ENCODE measurements at regions not wholly inside any gene's neighbourhood (a gene's known extent, or its start where the extent isn't known, plus 50 kb on each side); places are given as distances from the start of the nearest gene placed in this dataset.

GRCh38 chr2:58939388-58939787 is 698.3 kb upstream of the FANCL start:
- no peak overlapping the region for H3K4me2 ChIP-seq
- H3K4me1 ChIP-seq: no peaks in the 10 kb centered on the region
- no peak overlapping the region for H3K27ac ChIP-seq
- POLR2A ChIA-PET: no interaction called here
- no peak overlapping the region for H3K4me3 ChIP-seq
- TF ChIP-seq RARB (CRISPR knock-in tag; IDR thresholded peaks at IDR 0.05) (no peak), PBX3 (IDR thresholded peaks at IDR 0.05) (no peak), TFCP2L1 (CRISPR knock-in tag; IDR thresholded peaks at IDR 0.05) (no peak), NPAS2 (CRISPR knock-in tag; IDR thresholded peaks at IDR 0.05; ENCODE audit: borderline replicate concordance) (no peak), TP53 (CRISPR knock-in tag; IDR thresholded peaks at IDR 0.05) (no peak), MAZ (IDR thresholded peaks at IDR 0.05; ENCODE audit: borderline replicate concordance, low read depth, low read length) (no peak), CBX8 (IDR thresholded peaks at IDR 0.05) (no peak), EHMT2 (IDR thresholded peaks at IDR 0.05; ENCODE audit: low read depth) (no peak), POLR2AphosphoS2 (conservative IDR thresholded peaks at IDR 0.05; ENCODE audit: low read length) (no peak), FOSL2 (IDR thresholded peaks at IDR 0.05) (no peak), FOSL2 (CRISPR knock-in tag; IDR thresholded peaks at IDR 0.05) (no peak), RNF2 (IDR thresholded peaks at IDR 0.05; ENCODE audit: borderline replicate concordance, low read depth) (no peak), CTCF (IDR thresholded peaks at IDR 0.05) (no peak), HES2 (IDR thresholded peaks at IDR 0.05) (no peak), CHD4 (IDR thresholded peaks at IDR 0.05; ENCODE audit: borderline replicate concordance) (no peak), MYC (IDR thresholded peaks at IDR 0.05; ENCODE audit: borderline replicate concordance, low read length) (no peak)
- TF ChIP-seq, protein P1, sequence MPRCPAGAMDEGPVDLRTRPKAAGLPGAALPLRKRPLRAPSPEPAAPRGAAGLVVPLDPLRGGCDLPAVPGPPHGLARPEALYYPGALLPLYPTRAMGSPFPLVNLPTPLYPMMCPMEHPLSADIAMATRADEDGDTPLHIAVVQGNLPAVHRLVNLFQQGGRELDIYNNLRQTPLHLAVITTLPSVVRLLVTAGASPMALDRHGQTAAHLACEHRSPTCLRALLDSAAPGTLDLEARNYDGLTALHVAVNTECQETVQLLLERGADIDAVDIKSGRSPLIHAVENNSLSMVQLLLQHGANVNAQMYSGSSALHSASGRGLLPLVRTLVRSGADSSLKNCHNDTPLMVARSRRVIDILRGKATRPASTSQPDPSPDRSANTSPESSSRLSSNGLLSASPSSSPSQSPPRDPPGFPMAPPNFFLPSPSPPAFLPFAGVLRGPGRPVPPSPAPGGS (IDR thresholded peaks at IDR 0.05): no peak
- H3K9me3 ChIP-seq: peaks cover 10% of the 10 kb centered on the region; the same call in 2 of the 3 replicates
- CTCF ChIA-PET: interaction anchor here (2.1 kb wide), 1 partner anchor 12 kb away, joined by 5 read pairs; no protein-coding TSS in a partner anchor
- DNase-seq (ENCODE audit: low read depth in 1 of 2, low spot score in 1 of 2) (peak in 1 of 2 experiments; percentile 42), FAIRE-seq (no peak), ATAC-seq (peak; percentile 70 to 82; a peak in 4 of 6 replicates)

- Histone ChIP-seq H3K4me3 (no peak overlapping the region), H3K9me3 (peaks cover 10% of the 10 kb centered on the region; the same call in 2 of the 3 replicates), H3K27ac (no peak overlapping the region), H3K4me2 (no peak overlapping the region), H3K4me1 (no peaks in the 10 kb centered on the region)
- peak in 1 of 2 experiments; percentile 36; a peak in 2 of 6 replicates for ATAC-seq
- ChIA-PET CTCF (interaction anchor here (2.1 kb wide), 1 partner anchor 13 kb away, joined by 5 read pairs; no protein-coding TSS in a partner anchor), POLR2A (no interaction called here)
- FAIRE-seq: no peak
- peak in 1 of 2 experiments; percentile 4 for DNase-seq (ENCODE audit: low read depth in 1 of 2, low spot score in 1 of 2)
- no peak for TF ChIP-seq TFCP2L1 (CRISPR knock-in tag; IDR thresholded peaks at IDR 0.05)
- no peak for TF ChIP-seq NR3C1 (IDR thresholded peaks at IDR 0.05)
- TF ChIP-seq, protein P2, sequence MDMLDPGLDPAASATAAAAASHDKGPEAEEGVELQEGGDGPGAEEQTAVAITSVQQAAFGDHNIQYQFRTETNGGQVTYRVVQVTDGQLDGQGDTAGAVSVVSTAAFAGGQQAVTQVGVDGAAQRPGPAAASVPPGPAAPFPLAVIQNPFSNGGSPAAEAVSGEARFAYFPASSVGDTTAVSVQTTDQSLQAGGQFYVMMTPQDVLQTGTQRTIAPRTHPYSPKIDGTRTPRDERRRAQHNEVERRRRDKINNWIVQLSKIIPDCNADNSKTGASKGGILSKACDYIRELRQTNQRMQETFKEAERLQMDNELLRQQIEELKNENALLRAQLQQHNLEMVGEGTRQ (IDR thresholded peaks at IDR 0.05): no peak
- no peak for TF ChIP-seq KDM5A (IDR thresholded peaks at IDR 0.05)
- no peak for TF ChIP-seq ATOH8 (CRISPR knock-in tag; IDR thresholded peaks at IDR 0.05; ENCODE audit: low read depth)
- no peak for TF ChIP-seq RARB (CRISPR knock-in tag; IDR thresholded peaks at IDR 0.05)
- no peak for TF ChIP-seq RFX5 (IDR thresholded peaks at IDR 0.05)
- WGBS (ENCODE audit: missing lambda C conversion rate): 53% methylated on average over 1 of the region's 1 CpG
These were observed 697.9 kb upstream of the FANCL start for GRCh38 chr2:58938988-58939387.

Data from A549 (cell line).